Peyer's patch (tissue), 4 donors: ENCODE measurements at regions not wholly inside any gene's neighbourhood (a gene's known extent, or its start where the extent isn't known, plus 50 kb on each side); places are given as distances from the start of the nearest gene placed in this dataset.

Experiments used
- DNase-seq, 3 donors: peaks; one replicate each; pipeline ENCODE4 v3.0.0-alpha.2; 2017 to 2019
- H3K27ac ChIP-seq, 4 donors: fragments of 200-600 bp; sonication (generic); one replicate each; pipeline ENCODE4 v1.5.1; 2016 to 2019
- H3K27me3 ChIP-seq, 2 donors: fragments of 200-600 bp; sonication (generic); one replicate each; pipeline ENCODE4 v1.5.1; 2019
- H3K36me3 ChIP-seq, 3 donors: fragments of 200-600 bp; sonication (generic); one replicate each; pipeline ENCODE4 v1.5.1; 2016 to 2019
- H3K4me1 ChIP-seq, 4 donors: fragments of 200-600 bp; sonication (generic); one replicate each; pipeline ENCODE4 v1.5.1; 2016 to 2019
- H3K4me3 ChIP-seq, 4 donors: fragments of 200-600 bp; sonication (generic); 1 replicate in 3 of 4; 2 replicates in 1 of 4; pipeline ENCODE4 v1.5.1; 2016 to 2019; ENCODE audit warnings: mild to moderate bottlenecking in 1 of 4
- H3K9me3 ChIP-seq, 4 donors: fragments of 200-600 bp; sonication (generic); one replicate each; pipeline ENCODE4 v1.5.1; 2016 to 2019; ENCODE audit warnings: mild to moderate bottlenecking in 1 of 4
- CTCF ChIP-seq, 6 experiments: fragments of 450-650 bp in 4 of 6; fragments of 200-600 bp in 2 of 6; sonication (generic) in 1 of 6; IDR thresholded peaks; one replicate each; pipeline ENCODE4 v1.5.1; 2017 to 2019; ENCODE audit warnings: antibody characterized with exemption in 6 of 6, mild to moderate bottlenecking in 3 of 6, moderate library complexity in 1 of 6
- POLR2A ChIP-seq, 2 donors: fragments of 450-650 bp; IDR thresholded peaks; one replicate each; pipeline ENCODE4 v1.5.1; 2017; ENCODE audit warnings: antibody characterized with exemption in 2 of 2, mild to moderate bottlenecking in 2 of 2, moderate library complexity in 2 of 2

GRCh38 chr4:178148106-178148505 lies 705.9 kb upstream of the AGA start:
- H3K27ac ChIP-seq: no peak overlapping the region
- H3K27me3 ChIP-seq: no peaks in the 10 kb centered on the region
- no peaks in the 10 kb centered on the region for H3K36me3 ChIP-seq
- TF ChIP-seq POLR2A (IDR thresholded peaks at IDR 0.05) (no peak), CTCF (IDR thresholded peaks at IDR 0.05) (no peak)
- no peak for DNase-seq
- no peaks in the 10 kb centered on the region for H3K4me1 ChIP-seq
- H3K9me3 ChIP-seq: no peaks in the 10 kb centered on the region
- H3K4me3 ChIP-seq: no peak overlapping the region

GRCh38 chr4:178165251-178165950 lies 723.2 kb upstream of the AGA start:
- Histone ChIP-seq H3K4me1 (no peaks in the 10 kb centered on the region), H3K36me3 (no peaks in the 10 kb centered on the region), H3K27ac (no peak overlapping the region), H3K27me3 (no peaks in the 10 kb centered on the region), H3K4me3 (no peak overlapping the region), H3K9me3 (peaks cover 0 to 8% (median 0%) of the 10 kb centered on the region in 4 donors)
- no peak for DNase-seq
- no peak for TF ChIP-seq CTCF (IDR thresholded peaks at IDR 0.05)

GRCh38 chr4:178165951-178166308 lies 723.7 kb upstream of the AGA start:
- TF ChIP-seq POLR2A (IDR thresholded peaks at IDR 0.05): no peak
- no peak for TF ChIP-seq CTCF (IDR thresholded peaks at IDR 0.05)
- no peak for DNase-seq
- Histone ChIP-seq H3K9me3 (peaks cover 0 to 5% (median 0%) of the 10 kb centered on the region in 4 donors), H3K36me3 (no peaks in the 10 kb centered on the region), H3K4me1 (no peaks in the 10 kb centered on the region), H3K27me3 (no peaks in the 10 kb centered on the region), H3K27ac (no peak overlapping the region), H3K4me3 (no peak overlapping the region)

GRCh38 chr4:178173771-178174170 lies 731.5 kb upstream of the AGA start:
- no peak for TF ChIP-seq POLR2A (IDR thresholded peaks at IDR 0.05)
- no peak for TF ChIP-seq CTCF (IDR thresholded peaks at IDR 0.05)
- no peaks in the 10 kb centered on the region for H3K36me3 ChIP-seq
- no peaks in the 10 kb centered on the region for H3K9me3 ChIP-seq
- H3K27ac ChIP-seq: no peak overlapping the region
- no peaks in the 10 kb centered on the region for H3K4me1 ChIP-seq
- H3K27me3 ChIP-seq: no peaks in the 10 kb centered on the region
- DNase-seq: no peak
- no peak overlapping the region for H3K4me3 ChIP-seq

GRCh38 chr4:178174756-178175155 lies 732.5 kb upstream of the AGA start:
- Histone ChIP-seq H3K27ac (no peak overlapping the region), H3K4me3 (no peak overlapping the region), H3K36me3 (no peaks in the 10 kb centered on the region), H3K4me1 (no peaks in the 10 kb centered on the region), H3K27me3 (no peaks in the 10 kb centered on the region), H3K9me3 (no peaks in the 10 kb centered on the region)
- TF ChIP-seq CTCF (IDR thresholded peaks at IDR 0.05) (no peak), POLR2A (IDR thresholded peaks at IDR 0.05) (no peak)
- DNase-seq: no peak

- H3K9me3 ChIP-seq: no peaks in the 10 kb centered on the region
- H3K4me3 ChIP-seq: no peak overlapping the region
- no peak overlapping the region for H3K27ac ChIP-seq
- no peak for DNase-seq
- no peaks in the 10 kb centered on the region for H3K4me1 ChIP-seq
- TF ChIP-seq CTCF (IDR thresholded peaks at IDR 0.05) (no peak), POLR2A (IDR thresholded peaks at IDR 0.05) (no peak)
- H3K27me3 ChIP-seq: no peaks in the 10 kb centered on the region
- no peaks in the 10 kb centered on the region for H3K36me3 ChIP-seq
Measured at GRCh38 chr4:178185517-178185916, 743.3 kb upstream of the AGA start.
